Transverse colon (tissue), 4 donors: ENCODE measurements at regions not wholly inside any gene's neighbourhood (a gene's known extent, or its start where the extent isn't known, plus 50 kb on each side); places are given as distances from the start of the nearest gene placed in this dataset.

Experiments
- DNase-seq: peaks from one replicate; pipeline ENCODE4 v3.0.0-alpha.2; 2019
- H3K27ac ChIP-seq, 4 donors: fragments of 200-600 bp; sonication (generic); 2 replicates each; pipeline ENCODE4 v1.5.1; 2016 to 2018; ENCODE audit warnings: inconsistent platforms in 4 of 4
- H3K27me3 ChIP-seq: fragments of 200-600 bp; sonication (generic); 2 replicates; pipeline ENCODE4 v1.5.1; 2017; ENCODE audit warnings: inconsistent platforms
- H3K36me3 ChIP-seq, 4 donors: fragments of 200-600 bp; sonication (generic); 2 replicates each; pipeline ENCODE4 v1.5.1; 2017 to 2019; ENCODE audit warnings: inconsistent platforms in 4 of 4
- H3K4me1 ChIP-seq, 4 donors: fragments of 200-600 bp; sonication (generic); 2 replicates each; pipeline ENCODE4 v1.5.1; 2017 to 2020; ENCODE audit warnings: inconsistent platforms in 4 of 4
- H3K4me3 ChIP-seq, 4 donors: fragments of 200-600 bp; sonication (generic); 1 replicate in 1 of 4; 2 replicates in 3 of 4; pipeline versions ENCODE4 v1.5.1 to v1.6.1; 2017 to 2019; ENCODE audit warnings: inconsistent platforms in 4 of 4
- H3K9me3 ChIP-seq, 2 donors: fragments of 200-600 bp; sonication (generic); 2 replicates each; pipeline ENCODE4 v1.5.1; 2017 to 2019; ENCODE audit warnings: inconsistent platforms in 2 of 2
- EP300 ChIP-seq: sonication (generic); formaldehyde crosslinking; IDR thresholded peaks from one replicate; pipeline ENCODE4 v1.6.1; 2017; ENCODE audit warnings: antibody characterized with exemption, low read depth
- POLR2A ChIP-seq: fragments of 450-650 bp; IDR thresholded peaks from one replicate; pipeline ENCODE4 v1.6.1; 2016; ENCODE audit warnings: antibody characterized with exemption, mild to moderate bottlenecking, moderate library complexity
- POLR2AphosphoS5 ChIP-seq, 3 donors: sonication (generic); formaldehyde crosslinking; IDR thresholded peaks; one replicate each; pipeline ENCODE4 v1.6.1; 2016; ENCODE audit warnings: antibody characterized with exemption in 3 of 3
- WGBS, 2 donors: methylation state at CpG; one replicate each; pipeline ENCODE4 v1.1.5; 2018; ENCODE audit warnings: low coverage in 1 of 2; 5-methylcytosine and 5-hydroxymethylcytosine counted together
- in situ Hi-C, 4 donors: fragments of 200-750 bp; cut with MboI; loops; one replicate each; pipeline versions ENCODE4 v1.15.0 to v1.15.1; 2017; ENCODE audit warnings: low sequenced_read_pairs in 3 of 4, low pct_ligation_motif_present in 1 of 4, low pct_unique_long_range_greater_than_20kb in 1 of 4
- intact Hi-C: fragments of 100-400 bp; cut with DNase I; formaldehyde crosslinking; loops from one replicate; pipeline ENCODE4 v1.15.1; 2023; ENCODE audit warnings: low total_unique reads
- TF ChIP-seq, protein P1 (sequence below), 5 experiments: fragments of 200-600 bp in 3 of 5; fragments of 450-650 bp in 2 of 5; sonication (generic) in 3 of 5; IDR thresholded peaks; 1 replicate in 2 of 5; 2 replicates in 3 of 5; pipeline ENCODE4 v1.5.1; 2016 to 2017; ENCODE audit warnings: antibody characterized with exemption in 5 of 5, inconsistent platforms in 3 of 5, mild to moderate bottlenecking in 2 of 5, moderate library complexity in 1 of 5

DNA sequence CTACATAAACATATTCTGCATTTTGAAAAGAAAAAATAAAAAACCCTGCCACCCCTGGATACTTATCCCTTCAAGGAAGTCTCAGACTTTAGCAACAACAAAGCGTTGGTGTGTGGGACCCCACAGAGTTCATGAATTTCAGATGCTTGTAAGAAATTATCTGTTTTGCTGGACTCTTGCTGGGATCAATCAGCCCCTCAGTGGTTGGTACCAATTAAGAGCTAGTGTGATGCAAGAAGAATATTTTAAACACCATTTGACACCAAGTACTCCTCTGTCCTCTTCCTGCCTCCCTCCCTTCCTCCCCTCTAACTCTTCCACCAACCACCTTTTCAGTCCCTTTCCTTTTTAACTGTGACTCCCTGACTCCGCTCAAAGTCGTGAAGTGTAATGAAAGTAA, 51.5 kb downstream of the SST start:
- TF ChIP-seq POLR2A (no peak), POLR2AphosphoS5 (IDR thresholded peaks at IDR 0.05) (no peak), EP300 (no peak)
- TF ChIP-seq, protein P1, sequence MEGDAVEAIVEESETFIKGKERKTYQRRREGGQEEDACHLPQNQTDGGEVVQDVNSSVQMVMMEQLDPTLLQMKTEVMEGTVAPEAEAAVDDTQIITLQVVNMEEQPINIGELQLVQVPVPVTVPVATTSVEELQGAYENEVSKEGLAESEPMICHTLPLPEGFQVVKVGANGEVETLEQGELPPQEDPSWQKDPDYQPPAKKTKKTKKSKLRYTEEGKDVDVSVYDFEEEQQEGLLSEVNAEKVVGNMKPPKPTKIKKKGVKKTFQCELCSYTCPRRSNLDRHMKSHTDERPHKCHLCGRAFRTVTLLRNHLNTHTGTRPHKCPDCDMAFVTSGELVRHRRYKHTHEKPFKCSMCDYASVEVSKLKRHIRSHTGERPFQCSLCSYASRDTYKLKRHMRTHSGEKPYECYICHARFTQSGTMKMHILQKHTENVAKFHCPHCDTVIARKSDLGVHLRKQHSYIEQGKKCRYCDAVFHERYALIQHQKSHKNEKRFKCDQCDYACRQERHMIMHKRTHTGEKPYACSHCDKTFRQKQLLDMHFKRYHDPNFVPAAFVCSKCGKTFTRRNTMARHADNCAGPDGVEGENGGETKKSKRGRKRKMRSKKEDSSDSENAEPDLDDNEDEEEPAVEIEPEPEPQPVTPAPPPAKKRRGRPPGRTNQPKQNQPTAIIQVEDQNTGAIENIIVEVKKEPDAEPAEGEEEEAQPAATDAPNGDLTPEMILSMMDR (IDR thresholded peaks at IDR 0.05): no peak
- Histone ChIP-seq H3K9me3 (no peaks in the 10 kb centered on the region), H3K36me3 (no peaks in the 10 kb centered on the region), H3K27ac (no peak overlapping the region), H3K4me3 (no peak overlapping the region), H3K27me3 (no peaks in the 10 kb centered on the region), H3K4me1 (no peaks in the 10 kb centered on the region)
- in situ Hi-C loops: no loop called here
- no peak for DNase-seq
- intact Hi-C loops: no loop called here
- 67 to 73% methylated on average over 2 to 3 of the region's 3 CpGs for WGBS, 2 donors

DNA sequence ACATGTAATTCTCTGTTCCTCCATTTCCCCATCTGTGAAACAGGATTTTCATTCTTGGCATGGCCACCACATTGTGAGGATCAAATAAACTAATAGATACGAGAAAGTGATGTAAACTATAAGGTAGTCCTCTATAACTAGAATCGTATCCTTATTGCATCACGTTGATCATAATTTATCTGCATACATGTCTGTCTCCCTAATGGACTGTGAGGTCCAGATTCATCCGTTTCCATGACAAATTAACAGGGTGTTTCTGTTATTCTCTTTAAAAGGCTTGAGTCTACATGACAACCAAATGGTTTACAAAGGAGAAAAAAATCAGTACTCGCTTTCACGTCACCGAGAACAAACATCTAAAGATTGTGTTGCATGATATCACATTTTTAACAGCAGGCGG, 53.0 kb downstream of the SST start:
- intact Hi-C loops: no loop called here
- no peak overlapping the region for H3K27ac ChIP-seq
- H3K4me3 ChIP-seq: no peak overlapping the region
- no peaks in the 10 kb centered on the region for H3K27me3 ChIP-seq
- no peaks in the 10 kb centered on the region for H3K36me3 ChIP-seq
- TF ChIP-seq POLR2AphosphoS5 (IDR thresholded peaks at IDR 0.05): no peak
- TF ChIP-seq, protein P1 (IDR thresholded peaks at IDR 0.05): no peak
- no peaks in the 10 kb centered on the region for H3K9me3 ChIP-seq
- H3K4me1 ChIP-seq: no peaks in the 10 kb centered on the region
- in situ Hi-C loops: no loop called here
- 76 to 86% methylated on average over 8 of the region's 8 CpGs for WGBS, 2 donors
- DNase-seq: no peak

DNA sequence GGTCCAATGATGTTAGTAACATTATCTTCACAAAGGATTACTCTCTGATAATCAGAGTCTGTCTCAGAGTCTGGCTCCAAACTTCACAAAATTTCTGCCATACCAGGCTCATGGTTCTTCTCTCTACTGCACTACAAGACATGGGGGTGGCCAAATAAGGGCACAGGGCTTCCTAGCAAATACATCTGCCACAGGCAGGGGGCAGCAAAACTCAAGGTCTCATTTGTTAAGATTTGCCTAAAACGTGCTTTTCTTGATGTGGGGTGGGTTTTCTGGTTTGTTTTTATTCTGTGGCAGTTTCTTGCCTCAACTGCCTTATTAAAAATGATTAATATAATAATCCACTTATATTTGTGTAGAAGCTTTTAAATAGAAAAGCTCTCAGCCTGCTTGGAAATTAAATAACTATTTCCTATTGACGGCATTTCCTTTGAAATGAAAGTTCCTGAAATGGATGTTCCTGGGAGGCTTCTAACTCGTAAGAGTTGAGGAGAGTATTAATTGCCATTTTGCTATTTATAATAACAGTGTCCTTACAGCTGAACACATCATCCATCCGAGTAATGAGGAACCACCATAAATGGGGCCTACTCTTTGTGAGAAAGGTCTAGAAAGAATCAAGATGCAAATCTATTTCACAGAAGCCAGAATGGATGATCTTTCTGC, 53.8 kb downstream of the SST start:
- intact Hi-C loops: no loop called here
- no peak for TF ChIP-seq POLR2A
- TF ChIP-seq, protein P1 (IDR thresholded peaks at IDR 0.05): peak; percentile 46 to 64 (median 50)
- Histone ChIP-seq H3K27me3 (no peaks in the 10 kb centered on the region), H3K27ac (no peak overlapping the region), H3K4me1 (no peaks in the 10 kb centered on the region), H3K4me3 (no peak overlapping the region), H3K36me3 (no peaks in the 10 kb centered on the region), H3K9me3 (no peaks in the 10 kb centered on the region)
- WGBS, 2 donors: 55 to 91% methylated on average over 3 to 4 of the region's 4 CpGs
- DNase-seq: peak; percentile 31
- in situ Hi-C loops: no loop called here

DNA sequence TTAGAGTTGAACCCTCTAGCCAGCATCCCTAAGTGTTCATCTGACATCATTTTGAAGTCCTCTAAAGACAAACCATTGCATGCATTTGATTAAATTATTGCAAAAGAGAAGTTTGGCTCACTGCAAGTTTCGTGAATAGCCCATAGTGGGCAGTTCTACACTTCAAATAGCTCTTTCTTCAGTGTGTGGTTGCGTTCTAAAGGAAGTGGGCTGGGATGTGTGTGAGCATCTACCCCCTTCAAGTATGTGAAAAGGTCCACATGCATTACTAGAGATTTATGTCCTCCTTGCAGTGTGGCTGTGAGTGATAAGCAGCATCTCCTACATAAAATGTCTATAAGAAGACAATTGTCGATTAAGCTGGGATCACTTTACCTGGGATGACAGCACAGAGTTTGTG, 54.6 kb downstream of the SST start:
- H3K9me3 ChIP-seq: no peaks in the 10 kb centered on the region
- no peaks in the 10 kb centered on the region for H3K4me1 ChIP-seq
- H3K27me3 ChIP-seq: no peaks in the 10 kb centered on the region
- 62 to 65% methylated on average over 3 of the region's 3 CpGs for WGBS, 2 donors
- TF ChIP-seq, protein P1 (IDR thresholded peaks at IDR 0.05): no peak
- TF ChIP-seq POLR2AphosphoS5 (IDR thresholded peaks at IDR 0.05): no peak
- no peak for TF ChIP-seq EP300
- TF ChIP-seq POLR2A: no peak
- intact Hi-C loops (no loop called here), in situ Hi-C loops (no loop called here)
- no peak overlapping the region for H3K4me3 ChIP-seq
- no peaks in the 10 kb centered on the region for H3K36me3 ChIP-seq
- no peak for DNase-seq
- no peak overlapping the region for H3K27ac ChIP-seq
